ENCODE measurements at regions not wholly inside any gene's neighbourhood (a gene's known extent, or its start where the extent isn't known, plus 50 kb on each side); places are given as distances from the start of the nearest gene placed in this dataset.
"Not testable (repeated sequence)": the region's sequence is repeated elsewhere in the genome, so short reads cannot be mapped to it uniquely, and the experiment has no call there.

DNA sequence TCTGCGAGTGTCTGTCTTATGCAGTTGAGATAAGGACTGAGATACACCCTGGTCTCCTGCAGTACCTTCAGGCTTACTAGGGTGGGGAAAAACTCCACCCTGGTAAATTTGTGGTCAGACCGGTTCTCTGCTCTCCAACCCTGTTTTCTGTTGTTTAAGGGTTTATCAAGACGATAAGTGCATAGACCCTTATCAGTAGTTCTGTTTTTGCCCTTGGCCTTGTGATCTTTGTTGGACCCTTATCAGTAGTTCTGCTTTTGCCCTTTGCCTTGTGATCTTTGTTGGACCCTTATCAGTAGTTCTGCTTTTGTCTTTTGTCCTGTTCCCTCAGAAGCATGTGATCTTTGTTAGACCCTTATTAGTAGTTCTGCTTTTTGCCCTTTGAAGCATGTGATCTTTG is 83.3 kb upstream of the MARK1 start:
- H3K9me3 ChIP-seq (ENCODE audit: control insufficient read depth, low read depth, low read length); H3K4me1 ChIP-seq (ENCODE audit: control insufficient read depth, low read depth, low read length); H3K27ac ChIP-seq (ENCODE audit: low read length); H3K27me3 ChIP-seq (ENCODE audit: control insufficient read depth, insufficient read depth, low read length); H3K4me3 ChIP-seq (ENCODE audit: low read length); H3K36me3 ChIP-seq (ENCODE audit: control insufficient read depth, low read depth, low read length); H3K9ac ChIP-seq (ENCODE audit: low read length): not testable (repeated sequence)

GRCh38 chr1:220441211-220441610 is 86.7 kb upstream of the MARK1 start:
- Histone ChIP-seq H3K36me3 (ENCODE audit: control insufficient read depth, low read depth, low read length) (no peaks in the 10 kb centered on the region), H3K9me3 (ENCODE audit: control insufficient read depth, low read depth, low read length) (no peaks in the 10 kb centered on the region)

GRCh38 chr1:220438741-220439140 is 89.2 kb upstream of the MARK1 start:
- Histone ChIP-seq H3K27me3 (ENCODE audit: control insufficient read depth, insufficient read depth, low read length) (no peaks in the 10 kb centered on the region), H3K9me3 (ENCODE audit: control insufficient read depth, low read depth, low read length) (no peaks in the 10 kb centered on the region), H3K4me3 (ENCODE audit: low read length) (no peak overlapping the region), H3K27ac (ENCODE audit: low read length) (no peak overlapping the region), H3K36me3 (ENCODE audit: control insufficient read depth, low read depth, low read length) (no peaks in the 10 kb centered on the region), H3K9ac (ENCODE audit: low read length) (no peak overlapping the region), H3K4me1 (ENCODE audit: control insufficient read depth, low read depth, low read length) (no peaks in the 10 kb centered on the region)

More at GRCh38 chr1:220441211-220441610, 86.7 kb upstream of the MARK1 start:
- no peak overlapping the region for H3K4me3 ChIP-seq (ENCODE audit: low read length)
- H3K9ac ChIP-seq (ENCODE audit: low read length) = no peak overlapping the region
- no peaks in the 10 kb centered on the region for H3K27me3 ChIP-seq (ENCODE audit: control insufficient read depth, insufficient read depth, low read length)
- no peaks in the 10 kb centered on the region for H3K4me1 ChIP-seq (ENCODE audit: control insufficient read depth, low read depth, low read length)
- H3K27ac ChIP-seq (ENCODE audit: low read length) = no peak overlapping the region

DNA sequence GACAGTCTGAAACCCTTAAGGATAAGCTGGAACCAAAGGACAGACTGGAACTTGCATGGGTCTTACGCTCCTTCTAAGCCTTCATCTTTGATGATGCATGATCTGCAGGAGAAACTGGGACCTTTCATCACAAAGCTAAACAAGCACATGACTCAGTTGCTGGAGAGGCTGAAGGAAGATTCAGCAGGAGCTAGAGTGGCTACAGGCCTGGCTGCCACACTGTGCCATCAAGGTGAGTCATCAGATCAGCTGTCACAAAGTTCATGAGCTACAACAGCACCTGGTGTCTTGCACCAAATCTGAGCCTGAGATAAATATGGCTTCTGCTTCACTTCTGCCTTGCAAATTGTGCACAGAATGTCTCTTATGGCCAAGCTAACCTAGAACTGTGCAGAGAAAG is 95.5 kb upstream of the MARK1 start:
- Histone ChIP-seq H3K4me1 (ENCODE audit: control insufficient read depth, low read depth, low read length) (peaks cover 4% of the 10 kb centered on the region), H3K27ac (ENCODE audit: low read length) (no peak overlapping the region), H3K9ac (ENCODE audit: low read length) (no peak overlapping the region), H3K9me3 (ENCODE audit: control insufficient read depth, low read depth, low read length) (no peaks in the 10 kb centered on the region), H3K36me3 (ENCODE audit: control insufficient read depth, low read depth, low read length) (no peaks in the 10 kb centered on the region), H3K4me3 (ENCODE audit: low read length) (no peak overlapping the region), H3K27me3 (ENCODE audit: control insufficient read depth, insufficient read depth, low read length) (no peaks in the 10 kb centered on the region)

GRCh38 chr1:220431554-220432239 is 96.2 kb upstream of the MARK1 start:
- Histone ChIP-seq H3K27me3 (ENCODE audit: control insufficient read depth, insufficient read depth, low read length) (no peaks in the 10 kb centered on the region), H3K4me1 (ENCODE audit: control insufficient read depth, low read depth, low read length) (peaks cover 4% of the 10 kb centered on the region), H3K9ac (ENCODE audit: low read length) (no peak overlapping the region), H3K9me3 (ENCODE audit: control insufficient read depth, low read depth, low read length) (no peaks in the 10 kb centered on the region), H3K36me3 (ENCODE audit: control insufficient read depth, low read depth, low read length) (no peaks in the 10 kb centered on the region), H3K27ac (ENCODE audit: low read length) (no peak overlapping the region), H3K4me3 (ENCODE audit: low read length) (no peak overlapping the region)

- no peaks in the 10 kb centered on the region for H3K27me3 ChIP-seq (ENCODE audit: control insufficient read depth, insufficient read depth, low read length)
- H3K9ac ChIP-seq (ENCODE audit: low read length) = no peak overlapping the region
Observed at GRCh38 chr1:220430586-220430985, 97.3 kb upstream of the MARK1 start.

DNA sequence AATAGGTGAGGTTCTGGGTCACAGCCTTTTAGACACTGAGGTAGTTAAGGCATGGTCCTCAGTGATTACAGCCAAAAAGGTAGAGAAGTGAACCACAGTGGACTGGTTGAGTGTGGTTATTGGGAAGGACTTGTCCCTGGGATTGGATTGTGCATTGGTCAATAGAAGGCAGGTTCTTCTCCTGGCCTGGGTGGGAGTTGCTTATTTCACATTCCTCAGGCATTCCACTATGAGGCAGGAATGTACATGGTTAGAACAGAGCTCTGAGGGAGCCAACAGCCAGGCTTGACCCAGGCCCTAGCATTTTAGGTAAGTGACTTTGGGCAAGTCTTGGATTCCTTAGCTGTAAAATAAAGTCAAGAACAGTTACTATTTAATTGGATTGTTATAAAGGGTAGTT is 97.9 kb upstream of the MARK1 start:
- Histone ChIP-seq H3K27me3 (ENCODE audit: control insufficient read depth, insufficient read depth, low read length) (no peaks in the 10 kb centered on the region), H3K4me3 (ENCODE audit: low read length) (no peak overlapping the region), H3K27ac (ENCODE audit: low read length) (no peak overlapping the region), H3K36me3 (ENCODE audit: control insufficient read depth, low read depth, low read length) (no peaks in the 10 kb centered on the region), H3K9ac (ENCODE audit: low read length) (no peak overlapping the region), H3K9me3 (ENCODE audit: control insufficient read depth, low read depth, low read length) (no peaks in the 10 kb centered on the region), H3K4me1 (ENCODE audit: control insufficient read depth, low read depth, low read length) (peaks cover 4% of the 10 kb centered on the region)

More at GRCh38 chr1:220430586-220430985, 97.3 kb upstream of the MARK1 start:
- Histone ChIP-seq H3K4me3 (ENCODE audit: low read length) (no peak overlapping the region), H3K4me1 (ENCODE audit: control insufficient read depth, low read depth, low read length) (peaks cover 4% of the 10 kb centered on the region), H3K27ac (ENCODE audit: low read length) (no peak overlapping the region), H3K9me3 (ENCODE audit: control insufficient read depth, low read depth, low read length) (no peaks in the 10 kb centered on the region), H3K36me3 (ENCODE audit: control insufficient read depth, low read depth, low read length) (no peaks in the 10 kb centered on the region)

DNA sequence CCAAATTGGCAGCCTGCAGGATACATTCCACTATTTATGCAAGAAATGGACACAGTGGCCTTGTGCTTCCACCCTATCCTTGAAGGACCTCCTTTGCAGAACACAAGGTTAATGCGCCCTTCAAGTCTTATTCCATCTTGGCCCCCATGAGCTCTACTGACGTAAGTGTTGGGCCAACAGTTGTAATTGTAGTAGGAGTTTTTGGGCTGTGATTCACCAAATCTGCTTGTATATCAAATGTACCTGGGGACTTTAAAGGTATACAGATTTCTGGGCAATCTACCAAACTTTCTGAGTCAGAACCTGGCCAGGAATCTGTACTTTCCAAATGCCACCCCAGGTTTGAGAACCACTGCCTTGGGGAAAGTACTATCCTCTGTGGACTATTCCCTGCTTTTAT is 100.9 kb upstream of the MARK1 start:
- H3K4me3 ChIP-seq (ENCODE audit: low read length) = no peak overlapping the region
- peaks cover 4% of the 10 kb centered on the region for H3K4me1 ChIP-seq (ENCODE audit: control insufficient read depth, low read depth, low read length)
- H3K9me3 ChIP-seq (ENCODE audit: control insufficient read depth, low read depth, low read length) = no peaks in the 10 kb centered on the region
- no peak overlapping the region for H3K27ac ChIP-seq (ENCODE audit: low read length)
- no peak overlapping the region for H3K9ac ChIP-seq (ENCODE audit: low read length)
- H3K27me3 ChIP-seq (ENCODE audit: control insufficient read depth, insufficient read depth, low read length) = no peaks in the 10 kb centered on the region
- H3K36me3 ChIP-seq (ENCODE audit: control insufficient read depth, low read depth, low read length) = no peaks in the 10 kb centered on the region

DNA sequence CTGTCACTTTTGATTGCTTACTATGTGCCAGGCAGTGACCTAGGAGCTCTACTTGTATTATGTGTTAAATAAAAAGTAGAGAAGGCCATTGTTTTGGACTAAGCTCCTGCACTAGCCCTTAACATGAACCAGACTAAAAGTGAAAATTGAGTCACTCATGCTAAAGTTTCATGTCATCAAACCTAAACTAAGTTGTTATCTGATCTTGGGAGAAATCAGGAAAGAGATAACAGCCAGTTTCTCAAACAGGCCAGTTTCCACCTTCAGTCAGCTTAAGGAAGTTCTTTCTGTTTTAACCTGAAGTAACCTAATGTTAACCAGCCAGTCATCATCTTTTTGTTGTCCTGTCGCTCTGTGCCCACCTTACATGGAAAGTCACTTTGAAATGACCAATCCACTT is 102.1 kb upstream of the MARK1 start:
- H3K27ac ChIP-seq (ENCODE audit: low read length) = no peak overlapping the region
- no peaks in the 10 kb centered on the region for H3K27me3 ChIP-seq (ENCODE audit: control insufficient read depth, insufficient read depth, low read length)
- H3K9me3 ChIP-seq (ENCODE audit: control insufficient read depth, low read depth, low read length) = no peaks in the 10 kb centered on the region
- no peaks in the 10 kb centered on the region for H3K36me3 ChIP-seq (ENCODE audit: control insufficient read depth, low read depth, low read length)
- H3K9ac ChIP-seq (ENCODE audit: low read length) = no peak overlapping the region
- no peak overlapping the region for H3K4me3 ChIP-seq (ENCODE audit: low read length)
- peaks cover 4% of the 10 kb centered on the region for H3K4me1 ChIP-seq (ENCODE audit: control insufficient read depth, low read depth, low read length)

DNA sequence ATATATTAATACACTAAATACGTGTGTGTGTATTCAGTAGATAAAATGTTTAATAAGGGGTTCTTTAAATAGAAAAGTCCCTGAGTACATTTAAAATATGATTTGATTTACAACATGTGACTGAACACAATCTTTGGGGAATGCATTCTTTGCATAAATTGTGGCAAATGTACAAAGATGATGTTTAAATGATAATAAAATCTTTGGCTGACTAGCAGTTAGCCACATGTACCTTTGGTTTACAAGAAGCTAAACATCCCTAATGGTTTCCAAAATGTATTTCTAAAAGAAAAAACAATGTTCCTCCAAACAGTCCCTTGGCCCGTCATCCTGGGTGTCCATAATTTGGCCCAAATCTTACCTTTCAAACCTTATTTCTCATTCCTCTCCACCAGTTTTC is 106.4 kb upstream of the MARK1 start:
- Histone ChIP-seq H3K27ac (ENCODE audit: low read length) (no peak overlapping the region), H3K4me1 (ENCODE audit: control insufficient read depth, low read depth, low read length) (no peaks in the 10 kb centered on the region), H3K36me3 (ENCODE audit: control insufficient read depth, low read depth, low read length) (no peaks in the 10 kb centered on the region), H3K9ac (ENCODE audit: low read length) (no peak overlapping the region), H3K27me3 (ENCODE audit: control insufficient read depth, insufficient read depth, low read length) (no peaks in the 10 kb centered on the region), H3K4me3 (ENCODE audit: low read length) (no peak overlapping the region), H3K9me3 (ENCODE audit: control insufficient read depth, low read depth, low read length) (no peaks in the 10 kb centered on the region)

DNA sequence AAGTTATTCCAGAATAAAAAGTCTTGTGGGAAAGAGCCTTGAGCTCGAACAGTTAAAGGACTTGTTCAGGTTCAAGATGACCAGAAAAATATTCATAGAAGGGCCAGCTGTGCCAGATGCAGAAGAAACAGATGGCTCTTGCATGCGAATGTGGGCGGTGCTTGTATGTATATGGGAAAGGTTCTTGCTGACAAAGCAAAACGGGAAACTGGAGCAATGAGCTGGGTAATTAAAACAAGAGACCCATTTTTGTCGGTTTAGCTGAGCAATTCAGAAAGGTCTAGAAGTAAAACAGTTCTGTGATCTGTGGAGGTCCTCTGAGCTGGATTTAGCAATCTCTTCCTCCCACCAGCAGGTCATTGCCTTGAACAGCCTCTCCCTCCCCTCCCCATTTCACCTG is 107.2 kb upstream of the MARK1 start:
- Histone ChIP-seq H3K9ac (ENCODE audit: low read length) (no peak overlapping the region), H3K4me1 (ENCODE audit: control insufficient read depth, low read depth, low read length) (no peaks in the 10 kb centered on the region), H3K27ac (ENCODE audit: low read length) (no peak overlapping the region), H3K9me3 (ENCODE audit: control insufficient read depth, low read depth, low read length) (no peaks in the 10 kb centered on the region), H3K4me3 (ENCODE audit: low read length) (no peak overlapping the region), H3K36me3 (ENCODE audit: control insufficient read depth, low read depth, low read length) (no peaks in the 10 kb centered on the region), H3K27me3 (ENCODE audit: control insufficient read depth, insufficient read depth, low read length) (no peaks in the 10 kb centered on the region)

GRCh38 chr1:220412382-220412781 is 115.6 kb upstream of the MARK1 start:
- H3K9me3 ChIP-seq (ENCODE audit: control insufficient read depth, low read depth, low read length); H3K9ac ChIP-seq (ENCODE audit: low read length); H3K27ac ChIP-seq (ENCODE audit: low read length); H3K36me3 ChIP-seq (ENCODE audit: control insufficient read depth, low read depth, low read length); H3K4me3 ChIP-seq (ENCODE audit: low read length); H3K27me3 ChIP-seq (ENCODE audit: control insufficient read depth, insufficient read depth, low read length): not testable (repeated sequence)
- H3K4me1 ChIP-seq (ENCODE audit: control insufficient read depth, low read depth, low read length) = peaks cover 26% of the 10 kb centered on the region

Measured in iPS-18a (cell line).